Stimulated activated CD8-positive, alpha-beta memory T cell treated with anti-CD3 and anti-CD28 coated beads, Interleukin-15, amount 100 ng/mL, for 4 hours (primary cell): ENCODE measurements at regions not wholly inside any gene's neighbourhood (a gene's known extent, or its start where the extent isn't known, plus 50 kb on each side); places are given as distances from the start of the nearest gene placed in this dataset.
"Not testable (repeated sequence)": the region's sequence is repeated elsewhere in the genome, so short reads cannot be mapped to it uniquely, and the experiment has no call there.

Source experiments
- DNase-seq, 2 donors: peaks; one replicate each; pipeline ENCODE4 v3.0.0-alpha.2; 2020; ENCODE audit warnings: low read depth in 2 of 2

DNA sequence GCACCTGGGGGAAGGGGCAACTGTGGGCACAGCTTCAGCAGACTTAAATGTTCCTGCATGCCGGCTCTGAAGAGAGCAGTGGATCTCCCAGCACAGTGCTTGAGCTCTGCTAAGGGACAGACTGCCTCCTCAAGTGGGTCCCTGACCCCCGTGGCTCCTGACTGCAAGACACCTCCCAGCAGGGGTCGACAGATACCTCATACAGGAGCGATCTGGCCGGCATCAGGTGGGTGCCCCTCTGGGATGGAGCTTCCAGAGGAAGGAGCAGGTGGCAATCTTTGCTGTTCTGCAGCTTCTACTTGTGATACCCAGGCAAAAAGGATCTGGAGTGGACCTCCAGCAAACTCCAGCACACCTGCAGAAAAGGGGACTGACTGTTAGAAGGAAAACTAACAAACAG lies 871.5 kb downstream of the DIAPH3 start:
- not testable (repeated sequence) for DNase-seq

GRCh38 chr13:59299584-59299983 lies 864.1 kb downstream of the DIAPH3 start:
- DNase-seq = no peak

DNA sequence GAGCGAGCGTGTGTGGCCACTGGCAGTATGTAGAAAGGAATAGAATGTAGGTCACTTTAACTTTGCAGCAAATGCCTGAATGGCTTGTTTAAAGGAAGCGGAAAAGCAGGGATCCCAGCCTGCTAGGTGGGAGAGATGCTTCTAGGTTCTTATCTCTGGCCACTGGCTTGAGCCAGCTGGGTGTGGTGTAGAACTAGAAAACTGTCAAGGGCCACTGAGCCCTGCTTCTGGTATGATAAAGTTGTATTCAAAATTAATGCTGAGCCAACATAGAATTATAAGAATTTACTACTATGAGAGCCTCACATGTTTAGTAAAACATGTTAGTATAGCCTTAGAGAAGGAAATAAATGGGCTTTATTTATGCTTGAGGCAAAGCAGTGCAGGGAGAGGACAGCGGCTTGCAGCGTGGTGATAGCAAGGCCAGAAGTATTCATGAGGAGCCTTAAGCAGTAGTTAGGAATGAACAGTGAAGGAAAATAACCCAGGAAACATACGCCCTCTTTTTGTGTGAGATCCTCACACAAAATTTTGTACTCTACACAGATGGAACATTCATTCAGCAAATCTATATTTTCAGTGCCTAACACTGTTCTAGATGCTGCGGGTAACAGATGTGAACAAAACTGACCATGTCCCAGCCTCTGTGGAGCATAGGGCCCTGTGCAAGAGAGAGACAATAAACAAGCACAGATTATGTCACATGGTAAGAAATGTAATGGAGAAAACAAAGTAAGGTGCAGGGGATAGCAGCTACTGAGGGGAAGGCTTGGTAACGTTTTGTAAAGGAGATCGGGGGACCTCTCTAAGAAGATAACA lies 863.2 kb downstream of the DIAPH3 start:
- no peak for DNase-seq

GRCh38 chr13:59301174-59301567 lies 862.6 kb downstream of the DIAPH3 start:
- DNase-seq = no peak

DNA sequence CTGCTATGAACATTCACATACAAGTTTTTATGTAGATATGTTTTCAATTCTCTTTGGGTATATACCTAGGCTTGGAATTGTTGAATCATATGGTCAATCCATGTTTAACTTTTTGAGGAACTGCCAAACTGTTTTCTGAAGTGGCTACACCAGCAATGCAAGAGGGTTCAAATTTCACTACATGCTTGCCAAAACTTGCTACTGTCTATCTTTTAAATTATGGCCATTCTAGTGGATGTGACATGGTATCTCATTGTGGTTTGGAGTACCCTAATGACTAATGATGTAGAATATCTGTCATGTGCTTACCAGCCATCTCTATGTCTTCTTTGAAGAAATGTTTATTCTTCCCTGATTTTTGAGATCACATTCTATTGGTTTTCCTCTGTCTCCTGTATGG lies 860.3 kb downstream of the DIAPH3 start:
- no peak for DNase-seq

- DNase-seq = no peak
Observed at GRCh38 chr13:59304596-59304995, 859.1 kb downstream of the DIAPH3 start.

- no peak for DNase-seq
Observed at GRCh38 chr13:59305896-59306295, 857.8 kb downstream of the DIAPH3 start.

DNA sequence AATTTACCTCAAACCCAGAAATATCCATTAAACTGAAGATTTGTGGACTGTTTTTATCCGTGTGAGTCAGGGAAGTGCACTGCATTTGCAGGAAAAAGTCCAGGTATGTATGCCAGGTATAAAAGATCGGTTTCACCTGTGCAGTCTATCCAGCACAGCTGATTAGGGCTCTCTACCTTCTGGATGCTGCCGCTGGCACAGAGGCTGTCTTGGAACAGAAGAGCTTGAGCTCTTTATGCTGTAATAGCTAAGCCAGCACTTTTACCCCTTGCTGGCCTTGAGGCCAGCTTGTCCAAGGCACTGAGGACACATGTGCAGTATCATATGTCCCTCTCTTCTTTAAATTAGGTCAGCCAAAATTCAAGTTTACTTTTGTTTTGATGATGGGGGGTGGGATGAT lies 851.0 kb downstream of the DIAPH3 start:
- no peak for DNase-seq

DNA sequence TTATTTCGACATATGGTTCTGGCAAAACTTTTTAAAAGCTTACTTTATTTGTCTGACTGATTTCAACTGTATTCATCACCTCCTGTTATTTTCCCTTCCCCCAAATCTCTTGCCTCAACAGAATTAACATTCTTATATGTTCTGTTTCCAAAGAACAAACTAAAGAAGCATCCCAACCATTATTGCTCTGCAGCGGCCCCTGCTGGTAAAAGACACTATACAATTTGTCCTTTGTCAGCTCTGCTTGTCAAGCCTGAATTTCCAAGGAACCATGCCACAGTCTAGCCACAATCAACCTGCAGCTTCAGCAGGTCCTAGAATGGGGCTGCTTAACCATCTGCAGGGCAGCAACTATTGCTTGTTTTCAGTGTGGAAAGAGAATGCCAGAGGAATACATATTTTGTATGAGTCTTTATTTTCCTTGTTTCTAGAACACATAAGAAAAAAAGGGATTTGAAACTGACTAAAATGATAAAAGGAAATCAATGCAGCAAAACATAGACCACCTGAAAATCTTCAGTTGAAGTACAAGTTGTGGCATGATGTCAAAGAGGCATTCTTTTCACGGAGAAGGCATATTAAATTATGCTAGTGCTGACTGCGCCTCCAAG lies 845.3 kb downstream of the DIAPH3 start:
- DNase-seq = peak in 1 of 2 donors; percentile 6

GRCh38 chr13:59319276-59319675 lies 844.5 kb downstream of the DIAPH3 start:
- DNase-seq = no peak

DNA sequence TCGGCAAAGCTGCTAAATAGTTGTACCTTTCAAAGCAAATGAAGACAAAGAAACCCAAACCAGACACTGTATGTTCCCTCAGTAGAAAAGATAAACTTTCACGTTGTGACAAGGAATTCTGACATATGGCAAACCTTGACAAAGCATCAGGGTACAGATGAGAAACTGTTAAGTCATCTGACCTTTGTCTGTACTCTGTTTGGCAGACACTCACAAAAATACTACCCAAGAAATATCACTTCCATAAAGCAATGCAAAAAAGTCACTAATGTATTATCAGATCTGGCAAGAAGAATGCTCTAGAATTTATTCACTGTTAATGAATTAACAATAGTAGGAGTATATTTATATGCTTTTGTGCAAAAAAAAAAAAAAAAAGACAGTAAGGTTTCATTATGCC lies 843.7 kb downstream of the DIAPH3 start:
- no peak for DNase-seq

- not testable (repeated sequence) for DNase-seq
Observed at GRCh38 chr13:59324401-59324800, 839.3 kb downstream of the DIAPH3 start.

GRCh38 chr13:59326717-59327116 lies 837.0 kb downstream of the DIAPH3 start:
- no peak for DNase-seq

GRCh38 chr13:59330764-59331163 lies 833.0 kb downstream of the DIAPH3 start:
- no peak for DNase-seq

DNA sequence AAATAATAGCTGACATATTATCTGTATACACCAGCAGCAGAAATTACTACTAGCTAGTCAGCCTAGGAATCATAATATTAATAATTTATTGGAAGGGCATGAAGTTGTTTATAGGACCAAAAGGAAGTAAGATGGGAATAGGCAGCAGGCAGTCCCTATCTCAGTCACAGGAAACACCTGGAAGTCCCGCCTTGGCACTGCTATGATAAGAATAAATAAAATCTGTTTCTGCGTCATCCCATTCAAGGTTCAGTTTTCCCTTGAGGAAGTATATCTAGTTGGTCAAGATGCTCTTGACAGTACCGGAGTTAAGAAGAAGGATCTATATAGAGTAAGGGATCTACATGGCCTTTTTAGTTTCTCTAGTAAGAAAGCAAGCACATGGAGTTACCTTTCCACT lies 830.8 kb downstream of the DIAPH3 start:
- no peak for DNase-seq

DNA sequence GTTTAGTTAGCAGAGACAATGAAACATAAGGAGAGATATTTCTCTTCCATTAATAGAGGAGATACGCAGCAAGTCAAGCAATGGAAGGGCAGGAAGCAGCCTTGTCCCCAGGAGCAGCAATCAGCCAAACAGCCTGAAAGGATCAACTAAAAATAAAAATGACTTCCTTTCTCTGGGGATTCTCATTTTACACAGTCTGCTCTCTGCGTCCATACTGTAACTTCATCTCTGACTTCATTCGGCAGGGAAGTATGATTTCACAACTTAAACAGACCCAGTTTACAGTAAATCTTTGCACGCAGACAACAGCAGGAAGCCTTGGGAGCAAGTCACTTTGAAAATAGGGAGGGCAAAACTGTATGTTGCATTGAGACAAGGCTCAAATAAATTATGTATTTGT lies 826.7 kb downstream of the DIAPH3 start:
- no peak for DNase-seq

- no peak for DNase-seq
Observed at GRCh38 chr13:59340151-59340550, 823.6 kb downstream of the DIAPH3 start.

- no peak for DNase-seq
Observed at GRCh38 chr13:59340581-59340980, 823.1 kb downstream of the DIAPH3 start.

GRCh38 chr13:59342400-59342799 lies 821.3 kb downstream of the DIAPH3 start:
- DNase-seq = no peak

DNA sequence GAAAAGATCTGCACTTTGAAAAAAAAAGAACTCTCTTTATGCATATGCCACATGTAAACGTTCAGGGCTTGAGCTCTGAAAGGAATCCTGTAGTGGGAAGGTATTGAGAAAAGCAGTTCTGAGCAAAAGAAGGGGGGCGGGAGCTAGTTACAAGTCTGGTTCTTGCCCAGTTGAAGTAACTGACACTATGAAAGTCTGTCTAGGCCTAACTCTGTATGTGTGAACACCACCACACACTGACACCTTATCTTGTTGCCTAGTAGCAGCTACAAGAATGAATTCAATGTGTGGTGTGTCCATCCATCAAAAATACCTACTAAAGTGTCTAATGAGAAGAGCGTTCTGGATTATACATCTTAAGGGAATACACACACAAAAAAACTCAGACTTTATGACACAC lies 820.6 kb downstream of the DIAPH3 start:
- DNase-seq = no peak

DNA sequence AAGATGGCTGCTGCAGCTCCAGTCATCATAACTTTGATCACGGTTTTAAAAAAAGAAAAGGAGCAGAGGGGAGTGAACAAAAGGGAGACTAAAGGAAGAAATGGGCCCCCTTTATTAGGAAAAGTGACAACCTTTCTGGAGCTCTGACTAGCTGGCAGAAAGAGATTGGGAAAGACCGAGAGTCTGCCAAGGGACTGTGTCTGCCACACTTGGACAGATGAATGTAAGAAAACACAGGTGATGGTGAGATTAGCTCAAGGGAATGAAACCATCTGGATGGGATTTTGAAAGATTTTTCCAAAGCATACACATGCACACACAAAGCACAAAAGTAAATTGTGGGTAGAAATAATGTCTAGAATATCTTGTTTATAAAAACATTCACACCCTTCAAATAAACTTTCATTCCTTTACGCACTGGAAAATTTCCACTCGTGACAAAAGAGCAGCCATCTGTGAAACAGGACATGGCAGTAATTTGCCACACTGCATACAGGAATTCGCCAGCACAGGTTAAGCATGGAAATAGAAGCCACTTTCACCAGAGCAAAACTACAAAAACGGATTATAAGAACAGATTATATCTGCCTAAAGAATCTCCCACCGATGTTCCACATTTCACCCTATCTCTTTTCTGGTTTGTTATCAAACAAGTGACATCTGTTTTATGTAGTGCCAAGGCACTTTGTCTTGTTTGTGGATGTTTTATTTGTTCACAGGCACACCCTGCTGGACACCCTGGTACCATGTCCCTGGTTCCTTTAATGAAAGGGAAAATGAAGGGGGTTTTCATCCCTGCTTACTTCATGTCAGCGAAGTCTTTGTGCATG lies 819.5 kb downstream of the DIAPH3 start:
- DNase-seq = no peak

DNA sequence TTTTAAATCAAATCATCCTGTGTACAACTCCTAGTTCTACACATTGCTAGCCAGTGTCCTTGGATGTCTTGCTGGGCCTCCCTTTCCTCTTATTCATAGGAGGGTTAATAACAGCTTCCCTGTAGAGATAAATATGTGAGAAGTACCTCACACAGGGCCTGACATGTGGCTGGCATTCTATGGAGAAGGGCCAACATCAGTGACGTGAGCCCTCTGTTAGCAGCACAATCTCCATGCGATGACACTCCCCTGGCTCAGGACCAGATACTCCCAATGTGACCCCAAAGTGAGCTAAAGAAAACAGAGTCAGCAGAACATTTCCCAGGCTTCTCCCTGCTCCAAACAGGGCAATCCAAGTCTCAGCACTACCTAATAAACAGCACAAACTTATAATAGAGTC lies 818.4 kb downstream of the DIAPH3 start:
- no peak for DNase-seq
